IMR-90 (cell line): ENCODE measurements at regions not wholly inside any gene's neighbourhood (a gene's known extent, or its start where the extent isn't known, plus 50 kb on each side); places are given as distances from the start of the nearest gene placed in this dataset.
"Not testable (repeated sequence)": the region's sequence is repeated elsewhere in the genome, so short reads cannot be mapped to it uniquely, and the experiment has no call there.

ENCODE experiments used
- ATAC-seq: fragments of 200-7000 bp; cut with Tn5 transposase; 2 replicates; pipeline ENCODE4 v1.9.1; 2020; ENCODE audit warnings: low read depth, mild to moderate bottlenecking, moderate library complexity
- BruUV-seq: library from RNA; stranded (reverse); fragments of 400-500 nt; replicated peaks from 2 replicates; lab custom pipeline; 2021; lab: Mats Ljungman, UMichigan
- CTCF ChIA-PET: fragments of 300-600 bp; formaldehyde crosslinking; extraction: SDS; loops from one replicate; lab custom pipeline; 2021; ENCODE audit warnings: antibody characterized with exemption; lab: Yijun Ruan, JAX
- POLR2A ChIA-PET: fragments of 300-600 bp; sonication (Branson Sonifier 250); formaldehyde crosslinking; loops from one replicate; lab custom pipeline; 2022; ENCODE audit warnings: antibody characterized with exemption; ENCODE audit not compliant: unreplicated experiment; lab: Charles Lee
- DNase-seq: peaks from one replicate; pipeline ENCODE4 v3.0.0; 2013
- H2AFZ ChIP-seq: replicated peaks from 2 replicates; pipeline ENCODE3; 2013; ENCODE audit warnings: low read length, mild to moderate bottlenecking; ENCODE audit not compliant: poor library complexity
- H2AK5ac ChIP-seq: 2 replicates; pipeline ENCODE4 v1.6.1; 2013; ENCODE audit warnings: low read depth, low read length, inconsistent platforms
- H2AK9ac ChIP-seq: replicated peaks from 2 replicates; pipeline ENCODE3; 2013; ENCODE audit warnings: mild to moderate bottlenecking, low read depth, low read length, moderate library complexity; ENCODE audit not compliant: poor library complexity
- H2BK120ac ChIP-seq: 2 replicates; pipeline ENCODE4 v1.6.1; 2013; ENCODE audit warnings: low read depth, low read length, inconsistent platforms
- H2BK15ac ChIP-seq: 3 replicates; pipeline ENCODE4 v1.6.1; 2013; ENCODE audit warnings: low read depth, low read length, inconsistent platforms
- H2BK20ac ChIP-seq: 2 replicates; pipeline ENCODE4 v1.6.1; 2013; ENCODE audit warnings: low read depth, mild to moderate bottlenecking, inconsistent platforms, low read length, moderate library complexity
- H2BK5ac ChIP-seq: 2 replicates; pipeline ENCODE4 v1.6.1; 2013; ENCODE audit warnings: mild to moderate bottlenecking, low read depth, low read length, inconsistent platforms; ENCODE audit not compliant: poor library complexity, severe bottlenecking
- H3K14ac ChIP-seq: replicated peaks from 2 replicates; pipeline ENCODE4 v1.6.1; 2013; ENCODE audit warnings: low read depth, low read length, inconsistent platforms
- H3K18ac ChIP-seq: 2 replicates; pipeline ENCODE4 v1.6.1; 2013; ENCODE audit warnings: low read depth, low read length, control low read depth
- H3K23ac ChIP-seq: 2 replicates; pipeline ENCODE4 v1.6.1; 2013; ENCODE audit warnings: low read depth, low read length, inconsistent platforms
- H3K27ac ChIP-seq: 2 replicates; pipeline ENCODE4 v1.5.1; 2013; ENCODE audit warnings: mild to moderate bottlenecking, control low read depth, low read length; ENCODE audit not compliant: insufficient read depth
- H3K27me3 ChIP-seq: 2 replicates; pipeline ENCODE4 v1.6.1; 2013; ENCODE audit warnings: low read length; ENCODE audit not compliant: control insufficient read depth, insufficient read depth
- H3K36me3 ChIP-seq: 2 replicates; pipeline ENCODE4 v1.6.1; 2013; ENCODE audit warnings: low read length, mixed read lengths; ENCODE audit not compliant: control insufficient read depth, insufficient read depth
- H3K4ac ChIP-seq: 2 replicates; pipeline ENCODE4 v1.6.1; 2013; ENCODE audit warnings: low read depth, low read length, inconsistent platforms
- H3K4me1 ChIP-seq: 2 replicates; pipeline ENCODE4 v1.6.1; 2013; ENCODE audit warnings: low read length, mixed read lengths; ENCODE audit not compliant: control insufficient read depth, insufficient read depth
- H3K4me2 ChIP-seq: 2 replicates; pipeline ENCODE4 v1.6.1; 2013; ENCODE audit warnings: low read depth, mild to moderate bottlenecking, control low read depth, low read length, moderate library complexity
- H3K4me3 ChIP-seq: 2 replicates; pipeline ENCODE4 v1.5.1; 2013; ENCODE audit warnings: low read depth, mild to moderate bottlenecking, control low read depth, low read length, moderate library complexity; ENCODE audit not compliant: insufficient read depth
- H3K56ac ChIP-seq: 2 replicates; pipeline ENCODE4 v1.6.1; 2013; ENCODE audit warnings: low read length, inconsistent platforms; ENCODE audit not compliant: insufficient read depth; ENCODE audit errors: extremely low read depth
- H3K79me1 ChIP-seq, 2 experiments: 2 replicates each; pipeline ENCODE4 v1.6.1; 2013; ENCODE audit warnings: low read length in 2 of 2, inconsistent platforms in 1 of 2, low read depth in 1 of 2
- H3K9ac ChIP-seq: 2 replicates; pipeline ENCODE4 v1.6.1; 2013; ENCODE audit warnings: low read depth, low read length, control low read depth
- H3K9me1 ChIP-seq: 2 replicates; pipeline ENCODE4 v1.6.1; 2013; ENCODE audit warnings: low read length, inconsistent platforms; ENCODE audit not compliant: insufficient read depth
- H3K9me3 ChIP-seq: 2 replicates; pipeline ENCODE4 v1.6.1; 2013; ENCODE audit warnings: low read length; ENCODE audit not compliant: control insufficient read depth, insufficient read depth
- H4K20me1 ChIP-seq: 2 replicates; pipeline ENCODE4 v1.6.1; 2013; ENCODE audit warnings: low read length, inconsistent platforms; ENCODE audit not compliant: insufficient read depth
- H4K5ac ChIP-seq: 2 replicates; pipeline ENCODE4 v1.6.1; 2013; ENCODE audit warnings: mild to moderate bottlenecking, low read depth, low read length, control low read depth
- H4K8ac ChIP-seq, 2 experiments: 2 replicates each; pipeline ENCODE4 v1.6.1; 2013; ENCODE audit warnings: low read depth in 2 of 2, low read length in 2 of 2, control low read depth in 1 of 2, inconsistent platforms in 1 of 2
- H4K91ac ChIP-seq: 2 replicates; pipeline ENCODE4 v1.6.1; 2013; ENCODE audit warnings: low read depth, low read length, inconsistent platforms; ENCODE audit not compliant: insufficient read depth
- WGBS, 2 experiments: methylation state at CpG; one replicate each; pipeline versions ENCODE4 v1.1.5 to v1.1.7; 2013; ENCODE audit warnings: missing lambda C conversion rate in 2 of 2; ENCODE audit not compliant: insufficient read length in 1 of 2; ENCODE audit errors: extremely low coverage in 2 of 2; 5-methylcytosine and 5-hydroxymethylcytosine counted together
- dilution Hi-C: fragments of 300-500 bp; cut with HindIII; formaldehyde crosslinking; loops from one replicate; pipeline ENCODE4 v1.14.3; 2018; ENCODE audit warnings: low sequenced_read_pairs; ENCODE audit not compliant: unreplicated experiment
- in situ Hi-C: fragments of 300-500 bp; cut with MboI; formaldehyde crosslinking; loops from 3 replicates; pipeline ENCODE4 v1.14.3; 2019; ENCODE audit warnings: low sequenced_read_pairs, inconsistent platforms, mixed read lengths
- intact Hi-C: fragments of 100-400 bp; cut with micrococcal nuclease; formaldehyde crosslinking; loops from 2 replicates; pipeline ENCODE4 v1.10.0; 2022

GRCh38 chr14:105928171-105929111 lies 402.1 kb downstream of the TMEM121 start:
- H3K4me1 ChIP-seq, intact Hi-C loops, H4K20me1 ChIP-seq, H3K9ac ChIP-seq, H3K4me2 ChIP-seq, H2AK5ac ChIP-seq, H3K36me3 ChIP-seq, H2BK5ac ChIP-seq, H3K27ac ChIP-seq, H2AK9ac ChIP-seq, H3K9me1 ChIP-seq, H3K23ac ChIP-seq, CTCF ChIA-PET, H3K79me1 ChIP-seq, POLR2A ChIA-PET, H4K91ac ChIP-seq, H4K5ac ChIP-seq, H4K8ac ChIP-seq, in situ Hi-C loops, H2BK15ac ChIP-seq, dilution Hi-C loops, H3K4me3 ChIP-seq, DNase-seq, H2AFZ ChIP-seq, H3K27me3 ChIP-seq, H2BK20ac ChIP-seq, H3K4ac ChIP-seq, H3K14ac ChIP-seq, BruUV-seq, ATAC-seq, H2BK120ac ChIP-seq, H3K18ac ChIP-seq, H3K56ac ChIP-seq: not testable (repeated sequence)
- 50% methylated on average over 3 of the region's 23 CpGs; no CpG with 5 or more reads in 1 of the 2 experiments for WGBS, 2 experiments
- H3K9me3 ChIP-seq = peaks cover 43% of the 10 kb centered on the region
